C4-2B (cell line): ENCODE measurements at regions not wholly inside any gene's neighbourhood (a gene's known extent, or its start where the extent isn't known, plus 50 kb on each side); places are given as distances from the start of the nearest gene placed in this dataset.
"Not testable (repeated sequence)": the region's sequence is repeated elsewhere in the genome, so short reads cannot be mapped to it uniquely, and the experiment has no call there.

Source experiments
- H3K27ac ChIP-seq: fragments of 450-650 bp; 2 replicates; pipeline ENCODE4 v1.5.1; 2017
- CTCF ChIP-seq: fragments of 450-650 bp; conservative IDR thresholded peaks from 2 replicates; pipeline ENCODE4 v1.5.1; 2017; ENCODE audit warnings: mild to moderate bottlenecking
- ZFX ChIP-seq: fragments of 450-650 bp; IDR thresholded peaks from 2 replicates; pipeline ENCODE4 v1.6.1; 2017

DNA sequence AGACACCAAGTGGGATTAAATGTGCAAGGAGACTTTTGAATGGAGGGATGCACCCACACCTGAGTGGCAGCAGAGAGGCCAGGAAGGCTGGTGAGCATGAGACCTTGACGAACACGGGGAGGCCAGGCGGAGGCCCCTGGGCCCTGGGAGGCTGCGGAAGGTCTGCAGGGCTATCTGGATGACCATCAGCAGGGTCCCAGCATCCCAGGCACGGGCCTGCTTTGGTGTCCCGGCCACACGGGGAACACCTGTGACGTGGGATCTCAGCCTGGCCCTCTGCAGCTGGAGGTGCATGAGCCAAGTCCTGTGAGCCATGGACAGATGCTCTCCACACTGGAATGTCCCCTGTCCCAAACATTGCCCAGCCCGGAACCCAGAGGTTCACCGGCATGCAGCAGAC is 174.0 kb upstream of the FOXD4L5 start:
- no peak for TF ChIP-seq ZFX

GRCh38 chr9:65458465-65458864 is 173.5 kb upstream of the FOXD4L5 start:
- no peak overlapping the region for H3K27ac ChIP-seq
- no peak for TF ChIP-seq CTCF
- TF ChIP-seq ZFX: no peak

More for the DNA sequence above, 174.0 kb upstream of the FOXD4L5 start:
- H3K27ac ChIP-seq: no peak overlapping the region

- H3K27ac ChIP-seq: not testable (repeated sequence)
These were observed 172.0 kb upstream of the FOXD4L5 start for GRCh38 chr9:65456991-65457390.

DNA sequence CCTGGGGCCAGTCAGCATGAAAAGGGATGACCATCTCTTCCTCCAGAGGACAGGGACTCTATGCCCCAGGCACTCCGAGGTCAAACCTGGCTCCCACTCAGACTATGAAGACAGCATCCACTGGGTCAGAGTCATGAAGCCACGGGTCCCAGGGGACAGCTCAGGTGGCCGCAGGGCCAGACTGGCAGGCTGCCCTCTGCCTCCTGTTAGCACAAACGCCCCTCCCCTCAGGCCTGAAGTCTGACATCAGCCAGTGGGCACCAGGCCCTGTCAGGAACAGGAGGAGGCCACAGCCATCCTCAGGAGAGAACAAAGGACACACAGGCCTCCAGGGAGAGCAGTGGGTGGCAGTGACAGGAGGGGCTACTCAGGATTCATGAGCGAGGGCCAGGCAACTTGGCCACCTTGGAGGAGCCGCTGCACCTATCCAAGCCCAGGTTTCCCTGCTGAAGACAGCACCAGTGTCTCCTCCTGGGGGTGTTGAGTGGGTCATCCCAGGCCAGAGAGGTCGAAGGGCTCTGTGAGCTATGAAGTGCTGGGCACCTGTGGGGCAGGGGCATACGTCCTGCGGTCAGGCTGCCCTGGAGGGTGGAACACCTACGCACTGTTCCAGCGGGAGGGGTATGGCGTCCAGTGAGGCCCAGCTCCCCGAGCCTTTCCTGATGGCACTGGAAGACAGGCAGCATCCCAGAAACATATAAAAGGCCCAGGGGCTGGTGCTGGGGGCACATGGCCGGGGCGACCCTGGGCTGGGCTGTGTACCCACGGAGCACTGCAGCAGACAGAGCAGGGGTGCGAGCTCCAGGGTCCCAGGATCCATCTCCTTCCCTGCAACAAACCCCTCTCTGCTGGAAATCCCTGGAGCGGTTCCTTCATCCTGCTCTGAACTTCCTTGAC is 171.0 kb upstream of the FOXD4L5 start:
- not testable (repeated sequence) for H3K27ac ChIP-seq

DNA sequence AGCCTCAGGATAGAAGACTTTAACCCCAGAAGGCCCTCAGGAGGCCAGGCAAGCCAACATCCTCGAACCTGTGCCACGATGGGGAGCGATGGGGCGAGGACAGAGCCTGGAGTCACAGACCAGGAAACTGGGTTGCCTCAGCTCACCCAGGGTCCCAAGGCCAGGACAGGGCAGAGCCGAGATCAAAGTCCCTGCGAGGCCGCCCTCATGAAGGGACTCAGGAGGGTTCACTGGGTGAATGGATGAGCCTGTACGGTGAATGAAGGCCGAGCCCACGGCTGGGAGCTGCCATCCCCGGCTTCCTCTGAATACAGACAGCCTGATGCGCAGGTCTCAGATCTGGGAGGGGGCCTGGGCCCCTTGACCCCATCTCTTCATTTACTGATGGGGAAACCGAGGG is 170.1 kb upstream of the FOXD4L5 start:
- H3K27ac ChIP-seq: not testable (repeated sequence)

DNA sequence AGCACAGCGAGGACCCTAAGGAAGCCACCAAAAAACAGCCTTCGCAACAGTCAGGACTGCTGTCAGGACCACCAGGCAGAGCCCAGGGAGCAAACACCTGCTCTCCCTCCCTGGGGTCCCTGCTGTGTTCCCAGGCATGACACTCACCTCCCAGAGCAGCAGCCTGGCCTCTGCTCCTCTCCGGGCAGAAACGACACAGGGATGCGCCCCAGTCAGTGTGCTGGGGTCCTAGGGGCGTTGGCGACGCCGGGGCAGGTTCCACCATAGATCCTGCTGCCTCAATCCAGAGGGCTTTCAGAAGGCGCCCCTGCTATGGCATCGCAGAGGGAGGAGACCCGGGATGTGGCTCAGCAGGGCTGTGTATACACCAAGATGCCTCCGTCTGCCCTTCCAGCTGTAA is 169.7 kb upstream of the FOXD4L5 start:
- H3K27ac ChIP-seq: not testable (repeated sequence)

DNA sequence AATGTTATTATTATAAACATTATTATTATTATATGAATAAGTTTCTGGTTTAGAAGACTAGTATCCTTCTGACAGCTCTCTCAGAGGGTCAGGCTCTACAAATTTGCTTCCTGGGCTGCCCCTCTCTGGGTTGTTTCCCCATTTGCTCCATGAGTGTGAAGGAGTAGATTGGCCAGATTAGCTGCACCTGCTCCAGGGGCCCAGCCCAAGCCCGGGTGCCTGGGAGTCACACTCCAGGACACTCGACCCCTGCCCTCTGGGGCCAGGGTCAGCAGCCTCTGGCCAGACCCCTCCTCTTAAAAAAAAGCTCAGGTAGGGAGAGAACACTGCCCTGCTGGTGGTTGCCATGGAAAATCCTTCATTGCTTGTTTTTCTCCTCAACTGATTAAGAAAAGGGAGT is 169.0 kb upstream of the FOXD4L5 start:
- H3K27ac ChIP-seq: not testable (repeated sequence)

GRCh38 chr9:65449886-65450610 is 165.0 kb upstream of the FOXD4L5 start:
- not testable (repeated sequence) for H3K27ac ChIP-seq

GRCh38 chr9:65449423-65449822 is 164.4 kb upstream of the FOXD4L5 start:
- TF ChIP-seq ZFX: no peak
- TF ChIP-seq CTCF: no peak
- H3K27ac ChIP-seq: no peak overlapping the region

DNA sequence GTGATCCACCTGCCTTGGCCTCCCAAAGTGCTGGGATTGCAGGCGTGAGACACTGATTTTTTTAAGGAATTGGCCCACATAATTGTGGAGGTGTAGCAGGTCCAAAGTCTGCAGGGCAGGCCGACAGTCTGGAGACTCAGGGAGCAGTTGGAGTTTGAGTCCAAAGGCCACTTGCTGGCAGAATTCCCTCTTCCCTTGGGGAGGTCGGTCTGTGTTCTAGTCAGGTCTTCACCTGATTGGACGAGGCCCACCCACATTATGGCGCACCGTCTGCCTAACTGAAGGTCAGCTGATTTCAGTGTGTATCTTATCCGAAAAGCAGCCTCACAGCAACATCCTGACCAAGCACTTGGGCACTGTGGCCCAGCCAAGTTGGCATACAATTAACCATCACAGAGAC is 162.1 kb upstream of the FOXD4L5 start:
- H3K27ac ChIP-seq: not testable (repeated sequence)

DNA sequence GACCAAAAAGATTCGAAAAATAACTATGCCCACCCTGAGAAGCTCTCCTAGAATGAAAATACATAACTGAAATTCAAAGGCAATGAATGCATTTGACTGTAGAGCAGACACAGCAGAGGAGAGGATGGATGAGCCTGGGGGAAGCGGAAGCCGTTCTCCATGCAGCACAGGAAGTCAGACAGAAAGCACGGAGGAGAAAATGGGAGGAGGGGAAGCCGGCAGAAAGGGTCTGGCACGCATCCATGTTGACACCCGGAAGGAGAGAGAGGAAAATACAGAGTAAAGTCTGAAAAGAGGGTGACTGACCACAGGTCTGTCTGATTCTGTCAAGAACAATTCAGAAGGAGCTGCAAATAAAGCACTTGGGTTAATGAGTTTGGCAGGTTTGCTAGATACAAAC is 161.0 kb upstream of the FOXD4L5 start:
- H3K27ac ChIP-seq: not testable (repeated sequence)

DNA sequence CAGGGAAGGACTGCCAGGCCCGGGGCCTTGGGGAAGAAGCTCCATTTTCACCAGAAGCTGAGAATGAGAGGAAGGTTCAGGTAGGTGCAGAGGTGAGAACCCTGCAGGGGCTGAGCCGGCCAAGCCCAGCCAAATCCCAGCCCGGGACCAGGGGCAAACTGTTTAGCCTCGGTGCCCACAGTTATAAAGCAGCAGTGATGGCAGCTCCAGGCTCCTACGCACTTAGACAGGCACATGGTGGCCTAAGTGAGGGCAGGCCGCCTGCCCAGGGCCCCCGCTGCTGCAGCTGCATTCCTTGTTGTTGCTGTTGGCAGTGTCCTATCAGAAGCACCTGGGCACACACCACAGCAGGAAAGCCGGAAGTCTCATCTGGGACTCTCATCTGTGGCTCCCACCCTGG is 159.9 kb upstream of the FOXD4L5 start:
- no peak for TF ChIP-seq ZFX
- TF ChIP-seq CTCF: no peak
- H3K27ac ChIP-seq: no peak overlapping the region

GRCh38 chr9:65442116-65442515 is 157.1 kb upstream of the FOXD4L5 start:
- H3K27ac ChIP-seq: not testable (repeated sequence)

DNA sequence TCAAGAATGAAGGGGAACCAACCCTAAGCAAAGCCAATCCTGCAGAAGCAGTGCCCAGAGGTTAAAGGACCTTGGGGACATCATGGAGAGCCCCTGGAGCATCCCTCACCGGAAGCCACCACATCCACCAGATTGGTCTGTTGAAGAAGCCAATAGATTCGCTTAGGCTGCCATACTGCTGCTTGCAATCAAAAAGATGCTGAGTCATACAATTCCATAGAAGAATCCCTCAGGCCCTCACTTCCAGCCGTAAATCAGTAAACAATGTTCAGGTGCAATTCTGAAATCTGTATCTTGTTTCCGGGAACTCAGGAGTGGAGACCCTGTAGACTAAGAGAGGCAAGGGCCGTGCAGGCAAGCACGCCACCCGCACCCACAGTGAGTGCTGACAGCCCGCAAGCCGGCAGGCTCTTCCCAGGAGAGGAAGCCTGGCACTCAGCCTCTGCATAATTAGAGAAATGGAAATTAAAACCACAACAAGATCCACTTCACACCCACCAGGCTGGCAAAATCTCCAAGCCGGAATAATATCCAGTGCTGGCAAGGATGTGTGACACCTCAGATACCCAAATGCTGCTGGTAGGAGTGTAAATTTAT is 156.4 kb upstream of the FOXD4L5 start:
- H3K27ac ChIP-seq: not testable (repeated sequence)
